Testis (tissue), 2 donors: ENCODE measurements at regions not wholly inside any gene's neighbourhood (a gene's known extent, or its start where the extent isn't known, plus 50 kb on each side); places are given as distances from the start of the nearest gene placed in this dataset.

Experiments
- DNase-seq: peaks from one replicate; pipeline ENCODE4 v3.0.0-alpha.2; 2019
- H3K27ac ChIP-seq, 2 donors: fragments of 200-600 bp; sonication (generic); one replicate each; pipeline ENCODE4 v1.5.1; 2019
- H3K27me3 ChIP-seq: fragments of 200-600 bp; sonication (generic); one replicate; pipeline ENCODE4 v1.5.1; 2019
- H3K36me3 ChIP-seq: fragments of 200-600 bp; sonication (generic); one replicate; pipeline ENCODE4 v1.5.1; 2017; ENCODE audit warnings: low read depth; ENCODE audit errors: missing control alignments
- H3K4me1 ChIP-seq: fragments of 200-600 bp; sonication (generic); one replicate; pipeline ENCODE4 v1.5.1; 2019
- H3K4me3 ChIP-seq, 2 donors: fragments of 200-600 bp; sonication (generic); one replicate each; pipeline ENCODE4 v1.5.1; 2017 to 2019
- H3K9me3 ChIP-seq: fragments of 200-600 bp; sonication (generic); one replicate; pipeline ENCODE4 v1.5.1; 2017
- CTCF ChIP-seq, 3 experiments: fragments of 450-650 bp in 2 of 3; fragments of 200-600 bp in 1 of 3; sonication (generic) in 1 of 3; IDR thresholded peaks; one replicate each; pipeline ENCODE4 v1.5.1; 2016 to 2019; ENCODE audit warnings: antibody characterized with exemption in 3 of 3, mild to moderate bottlenecking in 2 of 3, moderate library complexity in 1 of 3
- POLR2A ChIP-seq: fragments of 450-650 bp; IDR thresholded peaks from one replicate; pipeline ENCODE4 v1.6.1; 2017; ENCODE audit warnings: antibody characterized with exemption, mild to moderate bottlenecking, moderate library complexity
- WGBS, 2 donors: methylation state at CpG; one replicate each; pipeline ENCODE4 v1.1.5; 2018; 5-methylcytosine and 5-hydroxymethylcytosine counted together
- intact Hi-C: fragments of 100-400 bp; cut with DNase I; formaldehyde crosslinking; loops from one replicate; pipeline ENCODE4 v1.15.1; 2023; ENCODE audit warnings: low total_unique reads

- intact Hi-C loops: no loop called here
- WGBS, 2 donors: 84 to 87% methylated on average over 2 of the region's 2 CpGs
- Histone ChIP-seq H3K36me3 (no peaks in the 10 kb centered on the region), H3K27ac (no peak overlapping the region), H3K9me3 (no peaks in the 10 kb centered on the region), H3K4me3 (no peak overlapping the region), H3K4me1 (no peaks in the 10 kb centered on the region), H3K27me3 (no peaks in the 10 kb centered on the region)
- TF ChIP-seq CTCF (IDR thresholded peaks at IDR 0.05) (no peak), POLR2A (no peak)
- no peak for DNase-seq
Measured at GRCh38 chr4:138759554-138759902, 256.1 kb upstream of the NOCT start.

GRCh38 chr4:138758876-138759553 lies 256.6 kb upstream of the NOCT start:
- DNase-seq: no peak
- Histone ChIP-seq H3K4me3 (no peak overlapping the region), H3K27me3 (no peaks in the 10 kb centered on the region), H3K9me3 (no peaks in the 10 kb centered on the region), H3K36me3 (no peaks in the 10 kb centered on the region), H3K27ac (no peak overlapping the region), H3K4me1 (no peaks in the 10 kb centered on the region)
- 88 to 90% methylated on average over 9 of the region's 9 CpGs for WGBS, 2 donors
- intact Hi-C loops: no loop called here
- no peak for TF ChIP-seq CTCF (IDR thresholded peaks at IDR 0.05)
- TF ChIP-seq POLR2A: no peak

GRCh38 chr4:138758196-138758595 lies 257.4 kb upstream of the NOCT start:
- intact Hi-C loops: no loop called here

GRCh38 chr4:138757432-138757831 lies 258.1 kb upstream of the NOCT start:
- whole genome bisulfite sequencing, 2 donors: 84 to 87% methylated on average over 4 of the region's 4 CpGs
- Histone ChIP-seq H3K36me3 (no peaks in the 10 kb centered on the region), H3K4me3 (no peak overlapping the region), H3K4me1 (no peaks in the 10 kb centered on the region), H3K27ac (no peak overlapping the region), H3K27me3 (no peaks in the 10 kb centered on the region), H3K9me3 (no peaks in the 10 kb centered on the region)
- TF ChIP-seq POLR2A (no peak), CTCF (IDR thresholded peaks at IDR 0.05) (no peak)
- no peak for DNase-seq
- intact Hi-C loops: no loop called here

More at GRCh38 chr4:138758196-138758595, 257.4 kb upstream of the NOCT start:
- H3K4me3 ChIP-seq: no peak overlapping the region
- no peaks in the 10 kb centered on the region for H3K9me3 ChIP-seq
- no peak for DNase-seq
- H3K27ac ChIP-seq: no peak overlapping the region
- WGBS, 2 donors: 89 to 93% methylated on average over 5 of the region's 5 CpGs
- no peaks in the 10 kb centered on the region for H3K27me3 ChIP-seq
- H3K36me3 ChIP-seq: no peaks in the 10 kb centered on the region
- no peaks in the 10 kb centered on the region for H3K4me1 ChIP-seq
- no peak for TF ChIP-seq CTCF (IDR thresholded peaks at IDR 0.05)
- TF ChIP-seq POLR2A: no peak

- H3K9me3 ChIP-seq: no peaks in the 10 kb centered on the region
- no peaks in the 10 kb centered on the region for H3K36me3 ChIP-seq
- TF ChIP-seq POLR2A (no peak), CTCF (IDR thresholded peaks at IDR 0.05) (no peak)
- no peak overlapping the region for H3K27ac ChIP-seq
- no peak overlapping the region for H3K4me3 ChIP-seq
- no peak for DNase-seq
- no peaks in the 10 kb centered on the region for H3K4me1 ChIP-seq
- intact Hi-C loops: no loop called here
- no peaks in the 10 kb centered on the region for H3K27me3 ChIP-seq
Measured at GRCh38 chr4:138756519-138756918, 259.1 kb upstream of the NOCT start.
